GM10248 (cell line): ENCODE measurements at regions not wholly inside any gene's neighbourhood (a gene's known extent, or its start where the extent isn't known, plus 50 kb on each side); places are given as distances from the start of the nearest gene placed in this dataset.

ENCODE experiments used
- CTCF ChIA-PET: fragments of 300-600 bp; sonication (Branson Sonifier 250); formaldehyde crosslinking; extraction: SDS; loops from one replicate; lab custom pipeline; 2021; ENCODE audit warnings: antibody characterized with exemption; lab: Yijun Ruan, JAX
- POLR2A ChIA-PET: fragments of 350-650 bp; sonication (Branson Sonifier 250); formaldehyde crosslinking; extraction: SDS; loops from one replicate; lab custom pipeline; 2020; ENCODE audit warnings: antibody characterized with exemption; lab: Yijun Ruan, JAX
- DNase-seq: peaks from one replicate; pipeline ENCODE4 v3.0.0; 2012; ENCODE audit errors: extremely low spot score
- TF ChIP-seq, protein P1 (sequence below): IDR thresholded peaks from 2 replicates; pipeline ENCODE4 v1.5.1; 2012; ENCODE audit warnings: mild to moderate bottlenecking, low read depth; ENCODE audit errors: extremely low read depth, missing control alignments, control extremely low read depth

DNA sequence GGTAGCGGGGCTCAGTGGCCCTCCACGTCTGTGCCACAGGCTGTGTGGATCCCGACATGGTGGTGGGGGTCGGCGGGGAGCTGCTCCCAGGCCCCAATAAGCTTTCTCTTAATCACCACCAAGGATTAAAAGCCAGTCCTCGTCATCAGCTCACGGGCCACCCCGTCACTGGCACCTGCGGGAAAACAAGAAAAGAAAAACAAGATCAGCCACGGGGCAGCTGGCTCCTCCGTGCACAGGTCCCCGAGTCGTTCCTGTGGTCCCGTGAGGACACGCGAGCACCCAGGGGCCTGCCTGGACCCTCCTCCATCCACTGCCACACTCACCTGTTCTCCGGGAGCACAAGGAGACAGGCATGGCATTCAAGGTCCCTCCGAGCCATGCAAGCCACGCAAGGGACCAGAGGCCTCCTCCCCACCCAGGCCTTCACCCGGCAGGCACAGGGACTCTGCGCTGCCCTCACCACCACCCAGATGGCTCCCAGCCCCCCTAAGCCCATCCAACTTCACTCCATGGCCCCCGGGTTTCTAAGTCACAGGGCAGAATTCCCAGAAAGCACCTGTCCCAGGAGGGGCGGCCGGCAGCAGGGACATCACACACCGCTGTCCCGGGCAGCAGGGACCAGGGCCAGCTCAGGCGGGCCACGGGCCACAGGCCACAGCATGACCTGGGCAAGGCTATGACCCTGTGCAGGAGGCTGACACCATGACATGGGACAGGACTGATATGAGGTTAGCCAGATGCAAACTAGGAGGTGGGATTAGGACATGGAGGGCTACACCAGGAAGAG is 72.0 kb downstream of the NCOR2 start:
- TF ChIP-seq, protein P1, sequence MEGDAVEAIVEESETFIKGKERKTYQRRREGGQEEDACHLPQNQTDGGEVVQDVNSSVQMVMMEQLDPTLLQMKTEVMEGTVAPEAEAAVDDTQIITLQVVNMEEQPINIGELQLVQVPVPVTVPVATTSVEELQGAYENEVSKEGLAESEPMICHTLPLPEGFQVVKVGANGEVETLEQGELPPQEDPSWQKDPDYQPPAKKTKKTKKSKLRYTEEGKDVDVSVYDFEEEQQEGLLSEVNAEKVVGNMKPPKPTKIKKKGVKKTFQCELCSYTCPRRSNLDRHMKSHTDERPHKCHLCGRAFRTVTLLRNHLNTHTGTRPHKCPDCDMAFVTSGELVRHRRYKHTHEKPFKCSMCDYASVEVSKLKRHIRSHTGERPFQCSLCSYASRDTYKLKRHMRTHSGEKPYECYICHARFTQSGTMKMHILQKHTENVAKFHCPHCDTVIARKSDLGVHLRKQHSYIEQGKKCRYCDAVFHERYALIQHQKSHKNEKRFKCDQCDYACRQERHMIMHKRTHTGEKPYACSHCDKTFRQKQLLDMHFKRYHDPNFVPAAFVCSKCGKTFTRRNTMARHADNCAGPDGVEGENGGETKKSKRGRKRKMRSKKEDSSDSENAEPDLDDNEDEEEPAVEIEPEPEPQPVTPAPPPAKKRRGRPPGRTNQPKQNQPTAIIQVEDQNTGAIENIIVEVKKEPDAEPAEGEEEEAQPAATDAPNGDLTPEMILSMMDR, result no peak
- POLR2A ChIA-PET, result no interaction called here
- CTCF ChIA-PET, result interaction anchor here (0.7 to 4.3 kb wide), 4 partner anchors 10 to 44 kb away, joined by 3 to 26 read pairs (median 4); no protein-coding TSS in a partner anchor
- DNase-seq, result no peak

DNA sequence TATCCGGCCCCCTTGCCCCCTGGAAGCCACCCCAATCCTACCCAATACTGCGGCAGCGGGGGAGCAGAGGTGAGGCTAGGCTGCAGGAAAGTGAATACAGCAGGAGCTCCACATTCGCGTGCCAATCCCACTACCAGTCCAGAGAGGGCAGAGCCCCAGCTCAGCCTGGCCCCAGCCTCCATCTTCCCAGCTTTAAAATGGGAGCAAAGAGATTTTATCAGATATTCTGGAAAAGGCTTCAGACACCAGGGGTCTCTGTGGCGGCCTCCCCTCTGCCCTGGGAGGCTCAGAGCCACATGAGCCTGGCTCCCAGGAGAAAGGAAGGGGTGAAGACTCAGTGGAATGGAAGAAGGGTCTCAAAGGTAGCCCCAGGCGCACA is 72.7 kb downstream of the NCOR2 start:
- DNase-seq, result no peak
- CTCF ChIA-PET, result interaction anchor here (0.7 to 4.3 kb wide), 9 partner anchors 9 to 412 kb away, joined by 3 to 26 read pairs (median 4); no protein-coding TSS in a partner anchor
- TF ChIP-seq, protein P1, result no peak
- POLR2A ChIA-PET, result no interaction called here

DNA sequence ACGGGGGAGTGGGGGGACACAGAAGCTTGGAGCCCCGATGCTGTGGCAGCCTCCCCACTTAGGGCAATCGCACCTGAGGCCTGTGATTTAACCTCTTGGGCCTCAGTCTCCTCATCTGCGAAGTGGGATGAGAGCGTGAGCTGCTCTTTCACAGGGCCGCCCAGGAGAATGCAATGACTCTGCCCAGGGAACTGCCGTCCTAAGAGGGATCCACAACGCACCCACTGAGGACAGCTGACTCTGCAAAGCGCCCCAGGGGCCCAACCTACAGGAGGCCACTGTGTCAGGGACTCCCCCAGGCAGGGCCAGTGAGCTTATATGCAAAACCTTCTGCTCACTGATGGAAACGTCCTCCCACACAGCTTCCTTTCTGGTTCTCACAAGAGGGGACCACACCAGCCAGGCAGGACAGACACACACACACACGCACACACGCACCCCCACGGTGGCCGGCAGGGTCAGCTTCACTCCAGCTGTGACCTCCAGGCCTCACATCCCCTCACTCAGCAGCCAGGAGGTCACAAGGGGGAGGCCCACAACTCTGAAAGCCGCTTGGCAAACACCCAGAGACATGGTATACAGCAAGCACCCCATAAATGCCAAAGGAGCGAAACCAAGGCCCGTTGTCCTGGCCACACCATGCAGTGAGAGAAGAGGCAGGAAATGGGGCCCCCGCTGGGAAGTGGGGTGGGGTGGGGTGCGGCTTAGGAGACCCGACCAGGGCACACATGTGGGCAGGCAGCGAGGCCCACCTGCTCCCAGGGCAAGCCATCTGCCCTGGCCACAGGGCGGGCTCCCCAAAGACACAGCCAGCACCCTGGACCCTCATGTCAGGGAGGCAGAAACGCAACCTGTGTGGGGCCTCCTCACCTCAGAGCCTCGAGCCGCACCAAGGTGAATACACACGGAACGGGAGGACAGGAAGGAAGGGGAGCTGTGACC is 73.3 kb downstream of the NCOR2 start:
- ChIA-PET CTCF (interaction anchor here (0.7 to 4.3 kb wide), 17 partner anchors 8 to 413 kb away, joined by 3 to 26 read pairs (median 3); no protein-coding TSS in a partner anchor), POLR2A (interaction anchor here (1.0 kb wide), 1 partner anchor 12 kb away, joined by 3 read pairs; no protein-coding TSS in a partner anchor)
- DNase-seq, result peak; percentile 96
- TF ChIP-seq, protein P1, result no peak

DNA sequence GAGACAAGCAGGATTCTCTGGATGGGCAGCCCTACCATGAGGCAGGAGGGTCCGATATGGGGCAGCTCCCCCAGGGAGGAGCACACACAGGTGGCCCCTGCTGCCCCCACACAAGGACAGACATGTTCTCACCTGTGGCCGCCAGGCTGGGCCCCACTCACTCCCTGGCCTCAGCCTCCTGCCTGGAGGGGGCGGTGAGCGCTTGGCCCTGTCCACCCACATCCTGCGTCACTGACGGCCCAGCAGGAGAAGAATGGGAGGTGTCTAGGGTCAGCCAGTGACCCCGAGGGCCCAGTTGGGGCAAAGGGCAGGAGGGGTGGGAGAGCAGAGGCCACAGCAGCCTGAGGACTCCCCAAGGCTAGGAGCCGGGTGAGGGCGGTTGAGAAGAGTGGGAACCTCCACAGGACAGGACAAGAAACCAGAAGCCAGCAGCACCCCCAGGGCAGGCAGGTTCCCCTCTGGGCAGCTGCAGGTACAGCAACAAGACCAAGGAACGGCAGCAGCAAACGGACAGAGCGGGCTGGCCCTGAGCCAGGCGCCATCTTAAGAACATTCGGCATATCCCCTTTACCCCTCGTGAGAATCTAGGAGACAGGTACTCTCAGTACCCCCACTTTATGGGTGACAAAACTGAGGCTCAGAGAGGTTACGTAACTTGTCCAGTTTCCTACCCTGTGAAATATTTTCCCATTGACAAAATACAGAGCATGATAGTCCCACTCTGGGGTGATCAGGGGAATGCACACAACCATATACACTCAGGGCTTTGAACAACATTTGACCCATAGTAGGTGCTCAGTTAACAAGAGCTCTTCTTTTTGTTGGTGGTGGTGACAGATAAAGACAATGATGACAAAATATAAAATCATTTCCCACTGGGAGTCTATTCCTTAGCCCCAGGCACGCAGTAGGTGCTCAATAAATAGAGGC is 74.3 kb downstream of the NCOR2 start:
- POLR2A ChIA-PET, result interaction anchor here (1.0 kb wide), 1 partner anchor 11 kb away, joined by 3 read pairs; no protein-coding TSS in a partner anchor
- CTCF ChIA-PET, result interaction anchor here (0.7 to 4.3 kb wide), 18 partner anchors 9 to 414 kb away, joined by 3 to 26 read pairs (median 4); no protein-coding TSS in a partner anchor
- TF ChIP-seq, protein P1, result no peak
- DNase-seq, result no peak

DNA sequence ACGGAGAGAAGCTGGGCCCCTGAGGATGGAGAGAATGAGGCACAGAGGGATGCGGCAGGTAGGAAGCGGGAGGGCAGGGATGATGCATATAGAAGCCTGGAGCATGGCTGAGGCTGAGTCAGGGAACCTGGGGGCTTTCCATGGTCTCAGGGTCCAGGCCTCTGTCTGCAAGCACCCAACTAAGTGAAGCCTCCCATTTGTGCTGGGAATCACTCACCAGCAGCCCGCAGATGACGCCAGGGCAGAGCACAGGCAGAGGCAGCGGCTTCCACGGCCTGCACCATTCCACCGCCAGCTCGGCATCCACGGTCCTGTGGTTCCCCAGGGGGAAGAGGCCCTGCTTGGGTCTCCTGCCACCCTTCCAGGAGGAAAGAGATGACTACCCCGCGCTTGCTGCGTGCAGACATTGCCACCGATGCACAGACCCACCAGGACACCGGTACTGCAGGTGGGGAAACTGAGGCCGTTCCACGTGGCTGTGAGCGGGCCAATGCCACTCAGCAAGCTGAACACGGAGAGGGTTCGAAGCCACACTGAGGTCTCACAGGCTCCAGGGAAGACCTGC is 75.5 kb downstream of the NCOR2 start:
- ChIA-PET CTCF (interaction anchor here (0.7 to 4.3 kb wide), 4 partner anchors 8 to 26 kb away, joined by 3 to 26 read pairs (median 6); no protein-coding TSS in a partner anchor), POLR2A (no interaction called here)
- TF ChIP-seq, protein P1, result no peak
- DNase-seq, result no peak
